22Rv1 (cell line): ENCODE measurements at regions not wholly inside any gene's neighbourhood (a gene's known extent, or its start where the extent isn't known, plus 50 kb on each side); places are given as distances from the start of the nearest gene placed in this dataset.

Source experiments
- CTCF ChIP-seq: fragments of 450-650 bp; IDR thresholded peaks from 2 replicates; pipeline ENCODE4 v1.5.1; 2017; ENCODE audit warnings: mild to moderate bottlenecking
- ZFX ChIP-seq: fragments of 450-650 bp; IDR thresholded peaks from 2 replicates; pipeline ENCODE4 v1.6.1; 2017; ENCODE audit warnings: antibody characterized with exemption, borderline replicate concordance

GRCh38 chr6:21871831-21872230 lies 278.3 kb downstream of the SOX4 start:
- no peak for TF ChIP-seq CTCF
- no peak for TF ChIP-seq ZFX
